ENCODE measurements at regions not wholly inside any gene's neighbourhood (a gene's known extent, or its start where the extent isn't known, plus 50 kb on each side); places are given as distances from the start of the nearest gene placed in this dataset.
"Not testable (repeated sequence)": the region's sequence is repeated elsewhere in the genome, so short reads cannot be mapped to it uniquely, and the experiment has no call there.

GRCh38 chr12:47441490-47441889 is 264.3 kb downstream of the RPAP3 start:
- Histone ChIP-seq H3K27me3 (no peaks in the 10 kb centered on the region), H3K27ac (no peak overlapping the region), H3K9me3 (no peaks in the 10 kb centered on the region), H3K4me1 (no peaks in the 10 kb centered on the region), H3K36me3 (no peaks in the 10 kb centered on the region), H3K4me3 (no peak overlapping the region)
- no peak for ATAC-seq
- WGBS (ENCODE audit: insufficient coverage, low coverage, low lambda C conversion rate, missing lambda C conversion rate) = 83% methylated on average over 1 of the region's 1 CpG
- TF ChIP-seq CTCF (IDR thresholded peaks at IDR 0.05) = no peak
- no peak for TF ChIP-seq POLR2A (IDR thresholded peaks at IDR 0.05)
- DNase-seq = no peak
- intact Hi-C loops (cut with DNase I) = no loop called here

- H3K4me1 ChIP-seq = no peaks in the 10 kb centered on the region
- 70% methylated on average over 1 of the region's 1 CpG for WGBS (ENCODE audit: insufficient coverage, low coverage, low lambda C conversion rate, missing lambda C conversion rate)
- ATAC-seq (no peak), DNase-seq (no peak)
- H3K9me3 ChIP-seq = no peaks in the 10 kb centered on the region
- intact Hi-C loops (cut with DNase I) = no loop called here
- H3K27me3 ChIP-seq = no peaks in the 10 kb centered on the region
- no peak overlapping the region for H3K27ac ChIP-seq
- no peak overlapping the region for H3K4me3 ChIP-seq
- TF ChIP-seq CTCF (IDR thresholded peaks at IDR 0.05) = no peak
- H3K36me3 ChIP-seq = no peaks in the 10 kb centered on the region
These were observed 267.7 kb downstream of the RPAP3 start for GRCh38 chr12:47438175-47438574.

- H3K27me3 ChIP-seq = no peaks in the 10 kb centered on the region
- no peaks in the 10 kb centered on the region for H3K4me1 ChIP-seq
- no peaks in the 10 kb centered on the region for H3K9me3 ChIP-seq
- TF ChIP-seq CTCF (IDR thresholded peaks at IDR 0.05) = no peak
- TF ChIP-seq POLR2A (IDR thresholded peaks at IDR 0.05) = no peak
- no peak for ATAC-seq
- DNase-seq = no peak
- no peak overlapping the region for H3K27ac ChIP-seq
- no peaks in the 10 kb centered on the region for H3K36me3 ChIP-seq
- no peak overlapping the region for H3K4me3 ChIP-seq
- intact Hi-C loops (cut with DNase I) = no loop called here
These were observed 268.3 kb downstream of the RPAP3 start for GRCh38 chr12:47437570-47437969.

- ATAC-seq (no peak), DNase-seq (no peak)
- H3K9me3 ChIP-seq = no peaks in the 10 kb centered on the region
- TF ChIP-seq POLR2A (IDR thresholded peaks at IDR 0.05) (no peak), CTCF (IDR thresholded peaks at IDR 0.05) (no peak)
- H3K36me3 ChIP-seq = no peaks in the 10 kb centered on the region
- H3K27ac ChIP-seq = no peak overlapping the region
- H3K27me3 ChIP-seq = no peaks in the 10 kb centered on the region
- intact Hi-C loops (cut with DNase I) = no loop called here
- no peaks in the 10 kb centered on the region for H3K4me1 ChIP-seq
- no peak overlapping the region for H3K4me3 ChIP-seq
These were observed 272.0 kb downstream of the RPAP3 start for GRCh38 chr12:47433876-47434275.

- ATAC-seq; H3K36me3 ChIP-seq; H3K9me3 ChIP-seq; H3K27ac ChIP-seq; H3K4me3 ChIP-seq; H3K27me3 ChIP-seq; H3K4me1 ChIP-seq; intact Hi-C loops (cut with DNase I); DNase-seq: not testable (repeated sequence)
- WGBS (ENCODE audit: insufficient coverage, low coverage, low lambda C conversion rate, missing lambda C conversion rate) = 64% methylated on average over 11 of the region's 21 CpGs
These were observed 279.0 kb downstream of the RPAP3 start for GRCh38 chr12:47426678-47427309.
